ENCODE measurements at regions not wholly inside any gene's neighbourhood (a gene's known extent, or its start where the extent isn't known, plus 50 kb on each side); places are given as distances from the start of the nearest gene placed in this dataset.
"Not testable (repeated sequence)": the region's sequence is repeated elsewhere in the genome, so short reads cannot be mapped to it uniquely, and the experiment has no call there.

- DNase-seq (ENCODE audit: low spot score): no peak
Measured at GRCh38 chr4:42824278-42824977, 68.1 kb upstream of the GRXCR1 start.

DNA sequence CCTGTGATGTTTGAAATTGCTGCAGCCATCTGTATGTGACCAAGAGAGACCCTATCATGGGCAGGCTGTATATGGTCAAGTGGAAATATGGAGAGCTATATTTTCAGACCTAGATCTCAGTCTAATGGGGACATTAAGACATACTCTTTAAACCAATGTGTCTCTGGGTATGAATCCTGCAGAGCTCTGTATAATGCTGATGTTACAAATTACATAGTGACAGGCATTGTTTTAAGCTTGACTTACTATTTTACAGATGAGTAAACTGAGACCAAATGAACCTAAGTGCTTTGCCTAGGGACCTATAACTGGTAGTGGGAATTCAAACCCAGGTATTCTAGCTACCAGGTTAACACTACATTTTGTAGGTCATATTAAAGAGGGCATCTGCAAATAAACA, 71.3 kb upstream of the GRXCR1 start:
- no peak for DNase-seq (ENCODE audit: low spot score)

DNA sequence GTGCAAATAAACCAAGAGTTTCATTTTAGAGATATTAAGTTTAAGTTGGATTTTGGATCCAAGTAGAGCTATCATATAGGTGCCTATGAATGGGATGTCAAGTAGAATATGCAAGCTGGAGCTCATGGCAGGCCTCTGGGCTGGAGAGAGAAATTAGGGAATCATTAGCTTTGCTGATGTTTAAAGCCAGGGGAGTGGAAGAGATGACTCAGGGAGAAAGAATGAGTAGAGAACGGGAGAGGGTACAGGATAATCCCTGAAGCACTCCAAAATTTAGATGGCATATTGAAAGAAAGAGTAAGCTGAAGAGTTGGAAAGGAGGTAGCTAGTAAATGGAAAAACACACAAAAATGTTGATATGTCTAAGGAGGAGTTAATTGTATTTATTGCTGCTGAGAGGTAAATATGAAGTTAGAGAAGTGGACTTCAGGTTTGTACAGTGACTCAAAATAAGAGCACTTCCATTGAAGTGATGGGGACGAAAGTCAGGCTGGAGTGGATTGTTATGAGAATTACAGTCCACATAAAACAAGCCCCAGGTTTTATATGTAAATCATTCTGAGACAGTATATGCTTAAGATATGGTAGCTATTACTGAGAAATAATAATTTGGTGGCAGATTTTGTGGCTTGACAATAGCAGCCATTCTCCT, 72.5 kb upstream of the GRXCR1 start:
- no peak for DNase-seq (ENCODE audit: low spot score)

GRCh38 chr4:42817913-42818312, 74.6 kb upstream of the GRXCR1 start:
- DNase-seq (ENCODE audit: low spot score): no peak

GRCh38 chr4:42816880-42817400, 75.6 kb upstream of the GRXCR1 start:
- DNase-seq (ENCODE audit: low spot score): no peak

GRCh38 chr4:42816189-42816879, 76.2 kb upstream of the GRXCR1 start:
- no peak for DNase-seq (ENCODE audit: low spot score)

DNA sequence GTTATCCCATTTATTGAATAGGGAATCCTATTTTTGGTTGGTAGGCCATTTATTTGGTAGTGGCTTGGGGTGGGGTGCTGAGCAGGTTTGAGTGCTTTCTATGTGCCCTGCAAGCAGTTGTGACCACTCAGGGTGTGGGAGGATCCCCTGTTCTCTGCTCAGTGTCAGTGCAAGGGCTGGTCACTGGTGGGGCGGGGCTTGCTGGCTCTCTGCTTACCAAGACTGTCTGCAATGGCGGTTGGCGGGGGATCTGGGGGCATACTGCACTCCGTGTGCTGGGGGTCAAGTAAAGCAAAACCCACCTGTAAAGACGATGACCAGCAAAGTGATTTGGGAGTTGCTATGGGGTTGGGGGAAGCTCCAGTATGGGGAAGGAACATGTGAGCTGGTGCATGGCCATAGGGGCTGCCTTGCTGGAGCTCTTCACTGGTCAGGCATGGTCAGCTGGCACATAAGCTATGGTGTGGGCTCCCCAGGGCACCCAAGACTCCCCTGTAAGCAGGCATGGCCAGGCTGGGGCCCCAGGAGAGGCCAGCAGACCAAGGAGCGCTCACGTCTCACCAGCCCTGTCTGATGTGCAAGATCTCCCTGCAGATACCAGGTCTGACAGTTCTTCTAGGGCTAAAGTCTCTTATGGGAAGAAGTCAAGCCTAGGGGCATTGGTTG, 83.0 kb upstream of the GRXCR1 start:
- DNase-seq (ENCODE audit: low spot score): no peak

DNA sequence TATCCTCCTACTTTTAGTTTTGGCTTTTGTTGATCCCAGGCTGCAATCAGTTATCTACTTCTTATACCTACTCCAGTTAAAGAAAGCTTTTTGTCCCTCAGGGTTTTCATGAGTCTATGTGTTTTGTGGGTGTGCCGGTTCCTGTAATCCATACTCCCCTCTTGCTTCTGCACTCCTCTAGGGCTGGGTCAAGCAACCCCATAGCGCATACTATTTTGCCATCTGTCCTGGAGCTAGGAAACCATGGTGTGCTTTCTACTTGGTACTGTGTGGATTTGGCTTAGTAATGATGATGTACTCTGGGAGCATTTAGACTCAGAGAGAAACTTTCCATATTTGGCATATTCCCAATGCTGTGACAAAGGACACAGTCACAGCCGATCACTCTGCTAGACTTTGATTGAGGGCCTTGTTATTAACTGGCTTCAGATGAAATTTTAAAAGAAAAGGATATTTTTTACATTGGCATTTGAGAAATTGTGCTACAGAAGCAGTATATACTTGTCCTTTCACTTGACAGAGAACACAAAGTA, 86.1 kb upstream of the GRXCR1 start:
- no peak for DNase-seq (ENCODE audit: low spot score)

- no peak for DNase-seq (ENCODE audit: low spot score)
Measured at GRCh38 chr4:42789041-42789567, 103.4 kb upstream of the GRXCR1 start.

DNA sequence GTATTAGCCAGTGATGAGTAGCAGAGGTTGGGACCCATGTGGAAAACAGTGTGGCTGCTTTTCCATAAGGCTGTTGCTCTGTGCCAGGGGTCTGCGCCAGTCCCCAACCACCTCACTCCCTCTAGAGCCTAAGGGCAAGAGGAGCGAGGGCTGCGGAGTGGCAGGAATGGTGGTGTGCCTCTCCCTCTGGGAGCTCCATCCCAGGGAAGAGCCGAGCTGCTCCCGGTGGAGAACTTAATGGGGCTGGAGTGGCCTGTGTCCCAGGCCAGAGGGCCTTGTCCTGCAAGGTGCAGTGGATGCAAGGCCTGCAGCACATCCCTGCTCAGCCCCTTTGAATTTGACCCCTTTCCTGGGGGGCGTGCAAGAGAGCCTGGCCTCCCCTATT, 105.4 kb upstream of the GRXCR1 start:
- no peak for DNase-seq (ENCODE audit: low spot score)

DNA sequence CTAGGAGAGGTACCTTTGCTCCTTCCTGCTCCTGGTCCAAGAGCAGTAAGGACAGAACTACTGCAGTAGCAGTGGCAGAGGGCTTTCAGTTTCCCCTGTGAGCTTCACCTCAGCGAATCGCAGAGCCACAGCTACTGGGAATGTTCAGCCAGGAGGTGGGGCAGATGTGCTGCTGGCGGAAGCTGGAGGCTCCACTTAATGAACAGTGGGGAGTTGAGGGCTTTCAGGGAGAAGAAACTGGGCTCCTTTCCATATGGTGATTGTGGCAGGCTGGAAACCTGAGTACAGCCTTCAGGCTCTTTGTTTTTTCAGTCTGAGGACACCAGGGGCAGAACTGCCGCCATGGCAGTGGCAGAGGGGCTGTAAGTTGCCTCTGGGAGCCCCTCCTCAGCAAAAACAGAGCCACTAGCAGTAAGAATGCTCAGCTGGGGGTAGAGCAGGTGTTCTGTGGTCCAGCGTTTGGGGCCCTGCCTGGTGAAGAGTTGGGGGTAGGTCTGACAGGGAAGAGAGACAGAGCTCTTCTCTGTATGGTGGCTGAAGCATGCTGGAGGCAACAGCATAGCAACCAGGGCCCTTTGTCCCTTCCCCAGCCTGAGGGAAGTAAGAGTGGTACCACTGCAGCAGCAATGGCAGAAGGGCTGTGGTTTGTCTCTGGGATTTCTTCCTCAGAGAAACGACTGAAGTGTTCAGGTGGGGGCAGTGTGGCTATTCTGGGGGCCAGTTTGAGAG, 106.0 kb upstream of the GRXCR1 start:
- DNase-seq (ENCODE audit: low spot score): no peak

- no peak for DNase-seq (ENCODE audit: low spot score)
Measured at GRCh38 chr4:42785817-42786216, 106.7 kb upstream of the GRXCR1 start.

GRCh38 chr4:42781315-42781714, 111.2 kb upstream of the GRXCR1 start:
- DNase-seq (ENCODE audit: low spot score): no peak

- DNase-seq (ENCODE audit: low spot score): no peak
Measured at GRCh38 chr4:42778349-42778748, 114.2 kb upstream of the GRXCR1 start.

- no peak for DNase-seq (ENCODE audit: low spot score)
Measured at GRCh38 chr4:42768125-42768748, 111.3 kb upstream of the ATP8A1 start.

DNA sequence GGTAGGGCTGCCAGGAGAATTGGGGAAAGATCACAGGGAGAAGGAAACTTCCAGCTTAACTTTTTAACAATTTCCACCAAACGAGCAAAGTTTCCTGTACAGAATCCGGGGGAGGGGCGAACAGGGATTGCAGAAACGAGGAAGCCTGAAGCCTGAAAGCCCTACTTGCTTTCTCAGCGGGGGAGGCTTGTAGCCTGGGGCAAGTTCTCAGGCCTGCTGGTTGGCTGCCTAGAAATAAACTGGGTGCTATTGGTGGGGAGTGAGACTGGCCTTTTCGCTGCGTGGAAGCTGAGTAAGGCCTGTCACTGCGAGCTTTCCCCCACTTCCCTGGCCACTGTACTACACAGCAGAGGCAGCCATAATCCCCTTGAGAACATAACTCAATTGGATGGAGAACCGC, 110.8 kb upstream of the ATP8A1 start:
- DNase-seq (ENCODE audit: low spot score): no peak

DNA sequence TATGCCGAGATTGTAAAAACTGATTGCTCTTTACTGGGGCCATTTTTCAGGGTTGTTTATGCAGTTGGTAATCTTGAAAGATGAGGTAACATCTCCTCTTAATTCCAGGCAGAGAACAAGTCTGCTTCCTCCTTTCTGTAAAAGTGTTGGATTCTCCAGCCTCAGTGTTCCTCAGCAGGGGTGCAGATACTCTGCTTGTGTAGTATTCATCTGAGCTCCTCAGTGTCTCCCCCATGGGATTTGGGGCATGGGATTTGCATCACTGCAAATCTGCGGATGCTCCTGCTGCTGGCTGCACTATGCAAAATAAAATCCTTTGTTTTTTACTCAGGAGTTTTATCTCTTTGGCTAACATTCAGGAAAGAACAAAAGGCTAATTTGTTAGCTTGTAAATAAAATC, 104.9 kb upstream of the ATP8A1 start:
- DNase-seq (ENCODE audit: low spot score): no peak

- not testable (repeated sequence) for DNase-seq (ENCODE audit: low spot score)
Measured at GRCh38 chr4:42754965-42755364, 98.1 kb upstream of the ATP8A1 start.

DNA sequence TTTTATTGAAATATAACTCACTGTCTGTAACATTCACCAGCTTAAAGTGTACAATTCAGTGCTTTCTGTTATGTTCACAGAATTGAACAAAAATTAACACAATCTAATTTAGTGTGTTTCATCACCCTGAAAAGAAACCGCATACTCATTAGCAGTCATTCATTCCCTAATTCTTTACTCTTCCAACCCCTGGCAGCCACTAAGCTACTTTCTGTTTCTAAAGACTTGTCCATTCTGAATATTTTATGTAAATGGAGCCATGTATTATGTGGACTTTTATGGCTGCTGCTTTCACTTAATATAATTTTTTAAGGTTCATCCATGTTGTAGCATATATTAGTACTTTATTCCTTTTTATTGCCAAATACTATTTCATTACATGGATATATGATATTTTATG, 94.7 kb upstream of the ATP8A1 start:
- no peak for DNase-seq (ENCODE audit: low spot score)

DNA sequence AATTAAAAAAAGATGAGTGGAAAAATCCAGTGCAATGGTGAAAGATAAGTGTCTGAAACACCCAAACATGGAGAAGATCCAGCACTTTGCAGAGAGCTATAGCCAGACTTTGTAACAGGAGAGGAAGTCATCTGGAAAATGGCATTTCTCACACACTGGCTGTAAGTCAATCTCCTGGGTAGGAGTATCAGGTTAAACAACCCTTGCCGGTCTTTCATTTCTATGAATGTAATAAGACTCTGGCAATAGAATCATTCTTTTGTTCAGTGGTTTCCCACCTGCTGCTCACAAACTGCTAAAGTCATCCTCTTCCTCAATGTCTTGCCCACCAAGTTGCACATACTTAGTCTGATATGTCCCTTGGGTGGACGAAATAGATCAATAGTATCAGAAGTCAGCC, 94.0 kb upstream of the ATP8A1 start:
- DNase-seq (ENCODE audit: low spot score): no peak

GRCh38 chr4:42750091-42750490, 93.2 kb upstream of the ATP8A1 start:
- peak; percentile 8 for DNase-seq (ENCODE audit: low spot score)

Data from HT-29 (cell line).